ENCODE measurements at regions not wholly inside any gene's neighbourhood (a gene's known extent, or its start where the extent isn't known, plus 50 kb on each side); places are given as distances from the start of the nearest gene placed in this dataset.

- no peak for DNase-seq (ENCODE audit: low read depth in 2 of 2)
Observed at GRCh38 chr2:860259-860855, 90.3 kb upstream of the SNTG2 start.

- DNase-seq (ENCODE audit: low read depth in 2 of 2), result no peak
Observed at GRCh38 chr2:858646-859045, 92.0 kb upstream of the SNTG2 start.

GRCh38 chr2:857937-858336, 92.7 kb upstream of the SNTG2 start:
- no peak for DNase-seq (ENCODE audit: low read depth in 2 of 2)

GRCh38 chr2:857081-857480, 93.6 kb upstream of the SNTG2 start:
- DNase-seq (ENCODE audit: low read depth in 2 of 2), result no peak

GRCh38 chr2:856456-856855, 94.2 kb upstream of the SNTG2 start:
- no peak for DNase-seq (ENCODE audit: low read depth in 2 of 2)

GRCh38 chr2:856041-856440, 94.6 kb upstream of the SNTG2 start:
- DNase-seq (ENCODE audit: low read depth in 2 of 2), result no peak

- DNase-seq (ENCODE audit: low read depth in 2 of 2), result no peak
Observed at GRCh38 chr2:855177-855576, 95.5 kb upstream of the SNTG2 start.

- DNase-seq (ENCODE audit: low read depth in 2 of 2), result peak in 1 of 2 donors; percentile 15
Observed at GRCh38 chr2:854460-854859, 96.2 kb upstream of the SNTG2 start.

GRCh38 chr2:853203-853870, 97.3 kb upstream of the SNTG2 start:
- DNase-seq (ENCODE audit: low read depth in 2 of 2), result no peak

GRCh38 chr2:852168-852567, 98.5 kb upstream of the SNTG2 start:
- DNase-seq (ENCODE audit: low read depth in 2 of 2), result no peak

GRCh38 chr2:851680-852079, 99.0 kb upstream of the SNTG2 start:
- no peak for DNase-seq (ENCODE audit: low read depth in 2 of 2)

GRCh38 chr2:851078-851477, 99.6 kb upstream of the SNTG2 start:
- no peak for DNase-seq (ENCODE audit: low read depth in 2 of 2)

GRCh38 chr2:850429-850828, 100.2 kb upstream of the SNTG2 start:
- DNase-seq (ENCODE audit: low read depth in 2 of 2), result no peak

GRCh38 chr2:848099-848498, 102.5 kb upstream of the SNTG2 start:
- DNase-seq (ENCODE audit: low read depth in 2 of 2), result no peak

- no peak for DNase-seq (ENCODE audit: low read depth in 2 of 2)
Observed at GRCh38 chr2:847669-848068, 103.0 kb upstream of the SNTG2 start.

- no peak for DNase-seq (ENCODE audit: low read depth in 2 of 2)
Observed at GRCh38 chr2:844715-845114, 105.9 kb upstream of the SNTG2 start.

GRCh38 chr2:842151-842803, 108.4 kb upstream of the SNTG2 start:
- DNase-seq (ENCODE audit: low read depth in 2 of 2), result no peak

GRCh38 chr2:841036-841435, 109.6 kb upstream of the SNTG2 start:
- DNase-seq (ENCODE audit: low read depth in 2 of 2), result no peak

- DNase-seq (ENCODE audit: low read depth in 2 of 2), result no peak
Observed at GRCh38 chr2:834233-834632, 116.4 kb upstream of the SNTG2 start.

- DNase-seq (ENCODE audit: low read depth in 2 of 2), result no peak
Observed at GRCh38 chr2:833180-833579, 117.5 kb upstream of the SNTG2 start.

- DNase-seq (ENCODE audit: low read depth in 2 of 2), result no peak
Observed at GRCh38 chr2:832635-833034, 118.0 kb upstream of the SNTG2 start.

- no peak for DNase-seq (ENCODE audit: low read depth in 2 of 2)
Observed at GRCh38 chr2:831622-832021, 119.0 kb upstream of the SNTG2 start.

- DNase-seq (ENCODE audit: low read depth in 2 of 2), result no peak
Observed at GRCh38 chr2:831225-831536, 119.5 kb upstream of the SNTG2 start.
